Activated CD4-positive, alpha-beta memory T cell treated with anti-CD3 and anti-CD28 coated beads for 36 hours (primary cell): ENCODE measurements at regions not wholly inside any gene's neighbourhood (a gene's known extent, or its start where the extent isn't known, plus 50 kb on each side); places are given as distances from the start of the nearest gene placed in this dataset.
"Not testable (repeated sequence)": the region's sequence is repeated elsewhere in the genome, so short reads cannot be mapped to it uniquely, and the experiment has no call there.

Experiments
- CTCF ChIA-PET: fragments of 350-600 bp; sonication (Branson Sonifier 250); formaldehyde crosslinking; loops from one replicate; lab custom pipeline; 2021; ENCODE audit warnings: antibody characterized with exemption, inconsistent platforms; lab: Charles Lee
- POLR2A ChIA-PET: fragments of 350-600 bp; sonication (Branson Sonifier 250); formaldehyde crosslinking; loops from one replicate; lab custom pipeline; 2021; ENCODE audit warnings: antibody characterized with exemption; lab: Charles Lee
- DNase-seq: peaks from one replicate; pipeline ENCODE4 v3.0.0-alpha.2; 2020
- H3K27ac Mint-ChIP-seq: one replicate; pipeline ENCODE4 v1.8.0; 2021; ENCODE audit warnings: mixed read lengths
- H3K27me3 Mint-ChIP-seq: one replicate; pipeline ENCODE4 v1.8.0; 2021; ENCODE audit warnings: mixed read lengths
- H3K36me3 Mint-ChIP-seq: one replicate; pipeline ENCODE4 v1.8.0; 2021; ENCODE audit warnings: mixed read lengths
- H3K4me1 Mint-ChIP-seq: one replicate; pipeline ENCODE4 v1.8.0; 2021; ENCODE audit warnings: low read depth, mixed read lengths
- H3K4me3 Mint-ChIP-seq: one replicate; pipeline ENCODE4 v1.8.0; 2021; ENCODE audit warnings: mild to moderate bottlenecking, mixed read lengths
- H3K9me3 Mint-ChIP-seq: one replicate; pipeline ENCODE4 v1.8.0; 2021; ENCODE audit warnings: mixed read lengths
- intact Hi-C: fragments of 100-400 bp; cut with micrococcal nuclease; formaldehyde crosslinking; loops from one replicate; pipeline ENCODE4 v1.15.1; 2023

GRCh38 chr13:62512194-62513141 lies 1096.8 kb upstream of the PCDH20 start:
- Mint-ChIP-seq H3K9me3 (peaks cover 9% of the 10 kb centered on the region), H3K27ac (no peak overlapping the region), H3K4me1 (no peaks in the 10 kb centered on the region), H3K27me3 (no peaks in the 10 kb centered on the region), H3K36me3 (no peaks in the 10 kb centered on the region), H3K4me3 (no peak overlapping the region)
- intact Hi-C loops, result no loop called here
- POLR2A ChIA-PET, result no interaction called here
- CTCF ChIA-PET, result interaction anchor here (1.3 to 1.4 kb wide), 2 partner anchors 11 to 44 kb away, joined by 4 read pairs; no protein-coding TSS in a partner anchor
- DNase-seq, result peak; percentile 26

DNA sequence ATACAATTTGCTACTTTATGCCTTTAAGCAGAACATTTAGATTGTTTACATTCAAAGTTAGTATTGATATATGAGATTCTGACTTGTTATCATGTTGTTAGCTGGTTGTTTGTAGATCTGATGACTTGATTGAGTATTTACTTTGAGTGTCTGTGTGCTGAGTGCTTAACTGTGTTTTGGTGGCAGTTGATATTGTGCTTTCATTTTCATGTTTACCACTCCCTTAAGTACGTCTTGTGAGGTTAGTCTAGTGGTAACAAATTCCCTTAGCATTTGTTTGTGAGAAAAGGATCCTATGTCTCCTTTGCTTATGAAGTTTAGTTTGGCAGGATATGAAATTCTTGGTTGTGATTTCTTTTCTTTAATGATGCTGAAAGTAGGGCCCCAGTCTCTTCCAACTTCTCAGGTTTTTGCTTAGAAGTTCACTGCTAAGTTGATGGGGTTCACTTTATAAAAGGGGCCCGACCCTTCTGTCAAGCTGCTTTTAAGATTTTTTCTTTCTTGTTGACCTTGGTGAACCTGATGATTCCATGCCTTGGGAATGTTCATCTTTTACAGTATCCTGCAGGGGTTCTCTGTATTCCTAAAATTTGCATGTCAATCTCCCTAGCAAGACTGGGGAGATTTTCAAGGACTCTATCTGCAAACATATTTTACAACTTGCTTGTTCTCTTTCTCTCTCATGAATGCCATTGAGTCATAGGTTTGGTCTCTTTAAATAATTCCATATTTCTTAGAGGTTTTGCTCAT lies 1095.4 kb upstream of the PCDH20 start:
- POLR2A ChIA-PET, result no interaction called here
- intact Hi-C loops, result no loop called here
- H3K27ac Mint-ChIP-seq, result no peak overlapping the region
- H3K36me3 Mint-ChIP-seq, result no peaks in the 10 kb centered on the region
- no peak for DNase-seq
- no peaks in the 10 kb centered on the region for H3K4me1 Mint-ChIP-seq
- H3K4me3 Mint-ChIP-seq, result no peak overlapping the region
- CTCF ChIA-PET, result interaction anchor here (0.6 to 1.3 kb wide), 2 partner anchors 13 to 605 kb away, joined by 4 to 5 read pairs; no protein-coding TSS in a partner anchor
- H3K9me3 Mint-ChIP-seq, result peaks cover 9% of the 10 kb centered on the region
- no peaks in the 10 kb centered on the region for H3K27me3 Mint-ChIP-seq

DNA sequence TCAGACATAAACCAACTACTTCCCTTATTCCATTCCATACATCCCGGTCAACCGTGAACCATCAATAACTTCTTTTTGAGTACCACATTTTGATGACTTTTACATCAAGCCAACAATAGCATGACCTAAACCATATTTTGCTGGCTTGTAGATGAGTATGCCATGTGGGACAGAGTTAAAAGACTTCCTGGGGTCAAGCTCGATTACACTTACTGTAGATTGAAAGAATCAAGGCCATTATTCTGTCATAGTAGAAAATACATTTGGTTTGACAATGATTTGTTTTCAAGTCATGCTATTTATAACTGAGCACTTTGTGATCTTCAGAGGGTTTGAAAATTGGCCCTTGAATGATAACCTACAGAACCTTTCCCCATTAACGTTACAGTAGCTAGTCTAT lies 1086.9 kb upstream of the PCDH20 start:
- POLR2A ChIA-PET, result no interaction called here
- H3K4me3 Mint-ChIP-seq, result no peak overlapping the region
- H3K27me3 Mint-ChIP-seq, result no peaks in the 10 kb centered on the region
- H3K4me1 Mint-ChIP-seq, result no peaks in the 10 kb centered on the region
- H3K9me3 Mint-ChIP-seq, result no peaks in the 10 kb centered on the region
- intact Hi-C loops, result no loop called here
- CTCF ChIA-PET, result no interaction called here
- H3K27ac Mint-ChIP-seq, result no peak overlapping the region
- no peak for DNase-seq
- no peaks in the 10 kb centered on the region for H3K36me3 Mint-ChIP-seq

- no peaks in the 10 kb centered on the region for H3K4me1 Mint-ChIP-seq
- H3K27ac Mint-ChIP-seq, result no peak overlapping the region
- no peak overlapping the region for H3K4me3 Mint-ChIP-seq
- intact Hi-C loops, result no loop called here
- no peak for DNase-seq
- no peaks in the 10 kb centered on the region for H3K27me3 Mint-ChIP-seq
- no peaks in the 10 kb centered on the region for H3K36me3 Mint-ChIP-seq
- peaks cover 2% of the 10 kb centered on the region for H3K9me3 Mint-ChIP-seq
- CTCF ChIA-PET, result no interaction called here
- POLR2A ChIA-PET, result no interaction called here
Observed at GRCh38 chr13:62489731-62490130, 1074.1 kb upstream of the PCDH20 start.

- Mint-ChIP-seq H3K4me3 (no peak overlapping the region), H3K36me3 (no peaks in the 10 kb centered on the region), H3K4me1 (no peaks in the 10 kb centered on the region), H3K27ac (no peak overlapping the region), H3K9me3 (peaks cover 4% of the 10 kb centered on the region), H3K27me3 (no peaks in the 10 kb centered on the region)
- POLR2A ChIA-PET, result no interaction called here
- intact Hi-C loops, result no loop called here
- CTCF ChIA-PET, result no interaction called here
- DNase-seq, result no peak
Observed at GRCh38 chr13:62483774-62484173, 1068.1 kb upstream of the PCDH20 start.

GRCh38 chr13:62482351-62482750 lies 1066.7 kb upstream of the PCDH20 start:
- H3K36me3 Mint-ChIP-seq, result no peaks in the 10 kb centered on the region
- no peak for DNase-seq
- peaks cover 4% of the 10 kb centered on the region for H3K9me3 Mint-ChIP-seq
- H3K4me1 Mint-ChIP-seq, result no peaks in the 10 kb centered on the region
- no peaks in the 10 kb centered on the region for H3K27me3 Mint-ChIP-seq
- intact Hi-C loops, result no loop called here
- CTCF ChIA-PET, result no interaction called here
- POLR2A ChIA-PET, result no interaction called here
- H3K27ac Mint-ChIP-seq, result no peak overlapping the region
- no peak overlapping the region for H3K4me3 Mint-ChIP-seq

GRCh38 chr13:62473944-62474237 lies 1058.2 kb upstream of the PCDH20 start:
- Mint-ChIP-seq H3K4me1 (no peaks in the 10 kb centered on the region), H3K27me3 (no peaks in the 10 kb centered on the region), H3K9me3 (peaks cover 10% of the 10 kb centered on the region), H3K27ac (no peak overlapping the region), H3K36me3 (no peaks in the 10 kb centered on the region), H3K4me3 (no peak overlapping the region)
- no peak for DNase-seq
- ChIA-PET POLR2A (no interaction called here), CTCF (no interaction called here)
- intact Hi-C loops, result no loop called here

GRCh38 chr13:62473190-62473943 lies 1057.7 kb upstream of the PCDH20 start:
- intact Hi-C loops, result no loop called here
- Mint-ChIP-seq H3K4me3 (no peak overlapping the region), H3K36me3 (no peaks in the 10 kb centered on the region), H3K9me3 (peaks cover 10% of the 10 kb centered on the region), H3K27ac (no peak overlapping the region), H3K4me1 (no peaks in the 10 kb centered on the region), H3K27me3 (no peaks in the 10 kb centered on the region)
- ChIA-PET POLR2A (no interaction called here), CTCF (no interaction called here)
- no peak for DNase-seq

GRCh38 chr13:62453761-62454160 lies 1038.1 kb upstream of the PCDH20 start:
- H3K4me1 Mint-ChIP-seq, result no peaks in the 10 kb centered on the region
- no peaks in the 10 kb centered on the region for H3K9me3 Mint-ChIP-seq
- DNase-seq, result no peak
- no peaks in the 10 kb centered on the region for H3K27me3 Mint-ChIP-seq
- H3K27ac Mint-ChIP-seq, result no peak overlapping the region
- POLR2A ChIA-PET, result no interaction called here
- H3K36me3 Mint-ChIP-seq, result no peaks in the 10 kb centered on the region
- intact Hi-C loops, result no loop called here
- no peak overlapping the region for H3K4me3 Mint-ChIP-seq
- CTCF ChIA-PET, result no interaction called here

DNA sequence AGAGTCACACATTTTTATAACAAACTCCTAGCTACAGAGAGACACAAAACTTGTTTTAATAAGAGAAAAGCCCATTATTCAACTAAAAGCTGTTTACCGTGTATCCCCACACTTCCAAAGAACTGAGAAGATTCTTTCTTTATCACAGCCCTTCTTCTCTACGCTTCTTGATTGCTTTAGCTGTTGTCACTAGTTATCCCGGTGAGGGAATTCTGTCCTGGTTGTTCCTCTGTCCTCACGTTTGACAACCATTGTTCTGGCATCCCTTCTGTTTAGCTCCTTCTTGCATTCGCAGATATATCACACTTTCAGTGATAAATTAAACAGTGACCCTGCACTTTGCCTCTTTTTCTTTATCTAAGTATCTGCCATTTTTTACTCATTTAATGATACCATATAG lies 1035.1 kb upstream of the PCDH20 start:
- Mint-ChIP-seq H3K9me3 (peaks cover 6% of the 10 kb centered on the region), H3K36me3 (no peaks in the 10 kb centered on the region), H3K4me1 (no peaks in the 10 kb centered on the region), H3K4me3 (no peak overlapping the region), H3K27me3 (no peaks in the 10 kb centered on the region), H3K27ac (no peak overlapping the region)
- ChIA-PET CTCF (no interaction called here), POLR2A (no interaction called here)
- DNase-seq, result no peak
- intact Hi-C loops, result no loop called here

DNA sequence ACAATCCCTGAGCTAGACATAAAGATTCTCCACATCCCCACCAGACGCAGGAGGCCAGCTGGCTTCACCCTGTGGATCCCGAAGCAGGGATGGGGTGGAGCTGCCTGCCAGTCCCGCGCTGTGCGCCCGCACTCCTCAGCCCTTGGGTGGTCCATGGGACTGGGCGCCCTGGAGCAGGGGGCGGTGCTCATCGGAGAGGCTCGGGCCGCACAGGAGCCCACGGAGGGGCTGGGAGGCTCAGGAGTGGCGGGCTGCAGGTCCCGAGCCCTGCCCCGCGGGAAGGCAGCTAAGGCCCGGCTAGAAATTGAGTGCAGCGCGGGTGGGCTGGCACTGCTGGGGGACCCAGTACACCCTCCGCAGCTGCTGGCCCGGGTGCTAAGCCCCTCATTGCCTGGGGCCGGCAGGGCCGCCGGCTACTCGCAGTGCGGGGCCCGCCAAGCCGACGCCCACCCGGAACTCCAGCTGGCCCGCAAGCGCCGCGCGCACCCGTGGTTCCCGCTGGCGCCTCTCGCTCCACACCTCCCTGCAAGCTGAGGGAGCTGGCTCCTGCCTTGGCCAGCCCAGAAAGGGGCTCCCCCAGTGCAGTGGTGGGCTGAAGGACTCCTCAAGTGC lies 1032.2 kb upstream of the PCDH20 start:
- H3K9me3 Mint-ChIP-seq, H3K36me3 Mint-ChIP-seq, CTCF ChIA-PET, H3K4me1 Mint-ChIP-seq, H3K4me3 Mint-ChIP-seq, H3K27me3 Mint-ChIP-seq, H3K27ac Mint-ChIP-seq, intact Hi-C loops, DNase-seq, POLR2A ChIA-PET: not testable (repeated sequence)

GRCh38 chr13:62444805-62445204 lies 1029.2 kb upstream of the PCDH20 start:
- no peak overlapping the region for H3K4me3 Mint-ChIP-seq
- ChIA-PET CTCF (no interaction called here), POLR2A (no interaction called here)
- H3K4me1 Mint-ChIP-seq, result no peaks in the 10 kb centered on the region
- DNase-seq, result no peak
- H3K9me3 Mint-ChIP-seq, result peaks cover 7% of the 10 kb centered on the region
- H3K27me3 Mint-ChIP-seq, result no peaks in the 10 kb centered on the region
- intact Hi-C loops, result no loop called here
- no peaks in the 10 kb centered on the region for H3K36me3 Mint-ChIP-seq
- no peak overlapping the region for H3K27ac Mint-ChIP-seq
